H1 (cell line): ENCODE measurements at regions not wholly inside any gene's neighbourhood (a gene's known extent, or its start where the extent isn't known, plus 50 kb on each side); places are given as distances from the start of the nearest gene placed in this dataset.

ENCODE experiments used
- ATF3 ChIP-seq: IDR thresholded peaks from 2 replicates; pipeline ENCODE4 v1.6.1; 2011; ENCODE audit warnings: low read depth, mild to moderate bottlenecking, low read length; ENCODE audit not compliant: insufficient read depth
- BACH1 ChIP-seq: IDR thresholded peaks from 2 replicates; pipeline ENCODE4 v1.6.1; 2012; ENCODE audit warnings: low read length, improper control_type of control experiment
- CBX8 ChIP-seq: fragments of 300-800, 300-1000 bp; sonication (generic); IDR thresholded peaks from 2 replicates; pipeline ENCODE4 v1.7.1; 2016; ENCODE audit warnings: low read depth, low read length, borderline replicate concordance
- CHD7 ChIP-seq: fragments of 300-600 bp; sonication (generic); IDR thresholded peaks from 2 replicates; pipeline ENCODE4 v1.7.1; 2012; ENCODE audit warnings: low read length, moderate library complexity, mild to moderate bottlenecking, inconsistent platforms; ENCODE audit not compliant: insufficient replicate concordance
- HDAC6 ChIP-seq: IDR thresholded peaks from one replicate; pipeline ENCODE4 v1.7.1; 2012; ENCODE audit warnings: low read depth, mild to moderate bottlenecking, inconsistent platforms, low read length, moderate library complexity
- POLR2A ChIP-seq, 2 experiments: IDR thresholded peaks; 1 replicate in 1 of 2; 2 replicates in 1 of 2; pipeline ENCODE4 v1.6.1; 2011; ENCODE audit warnings: low read depth in 2 of 2, low read length in 2 of 2, mild to moderate bottlenecking in 2 of 2; ENCODE audit errors: control extremely low read depth in 1 of 2
- TBP ChIP-seq: IDR thresholded peaks from 2 replicates; pipeline ENCODE4 v1.6.1; 2011; ENCODE audit warnings: low read depth, low read length, improper control_type of control experiment

DNA sequence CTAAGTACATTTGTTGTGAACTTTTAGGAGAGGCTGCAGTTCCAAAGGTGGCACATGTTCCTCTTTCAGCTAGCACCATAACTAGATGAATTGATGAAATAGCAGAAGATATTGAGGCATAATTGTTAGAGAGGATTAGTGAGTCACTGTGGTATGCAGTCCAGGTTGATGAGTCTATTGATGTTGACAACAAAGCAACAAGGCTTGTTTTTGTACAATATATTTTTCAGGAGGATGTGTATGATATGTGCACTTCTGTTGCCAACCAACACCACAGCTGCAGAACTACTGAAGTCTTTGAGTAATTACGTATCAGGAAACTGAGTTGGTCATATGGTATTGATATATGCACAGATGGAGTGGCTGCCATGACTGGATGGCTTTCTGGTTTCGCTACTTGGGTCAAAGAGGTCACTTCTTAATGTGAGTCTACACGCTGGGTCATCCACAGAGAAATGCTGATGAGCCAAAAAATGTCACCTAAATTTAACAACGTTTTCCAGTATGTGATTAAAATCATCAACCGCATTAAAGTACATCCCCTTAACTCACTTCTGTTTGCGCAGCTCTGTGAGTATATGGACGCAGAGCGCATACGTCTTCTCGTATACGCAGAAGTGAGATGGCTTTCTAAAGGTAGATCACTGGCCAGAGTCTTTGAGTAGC, 261.3 kb upstream of the ANO5 start (continued):
- TF ChIP-seq CHD7, result no peak
- no peak for TF ChIP-seq TBP
- no peak for TF ChIP-seq HDAC6
- no peak for TF ChIP-seq POLR2A (IDR thresholded peaks at IDR 0.05; ENCODE audit: control extremely low read depth in 1 of 2, low read depth in 2 of 2, low read length in 2 of 2)
- no peak for TF ChIP-seq BACH1
- TF ChIP-seq ATF3, result no peak
- no peak for TF ChIP-seq CBX8
